Neural cell (in vitro differentiated cells): ENCODE measurements at regions not wholly inside any gene's neighbourhood (a gene's known extent, or its start where the extent isn't known, plus 50 kb on each side); places are given as distances from the start of the nearest gene placed in this dataset.

Source experiments
- H2AFZ ChIP-seq: fragments of 200-600, 300-800 bp; sonication (generic), shearing (Covaris generic); 2 replicates; pipeline ENCODE4 v1.6.0; 2014; ENCODE audit warnings: low read depth, mild to moderate bottlenecking, antibody characterized with exemption, low read length, moderate library complexity
- H3F3A ChIP-seq: fragments of 200-600 bp; shearing (Covaris generic); 2 replicates; pipeline ENCODE4 v1.6.1; 2016; ENCODE audit warnings: mild to moderate bottlenecking, moderate library complexity, mixed read lengths, antibody characterized with exemption, low read length; ENCODE audit not compliant: insufficient read depth, poor library complexity, severe bottlenecking
- H3K27ac ChIP-seq: fragments of 200-600, 300-800 bp; sonication (generic), shearing (Covaris generic); 2 replicates; pipeline ENCODE4 v1.5.1; 2014; ENCODE audit warnings: mild to moderate bottlenecking, low read length, moderate library complexity
- H3K27me3 ChIP-seq: fragments of 300-800, 200-600 bp; sonication (generic), shearing (Covaris generic); 2 replicates; pipeline ENCODE4 v1.6.0; 2014; ENCODE audit warnings: mild to moderate bottlenecking, low read depth, low read length, moderate library complexity; ENCODE audit not compliant: insufficient read depth
- H3K36me3 ChIP-seq: fragments of 300-800, 200-600 bp; sonication (generic), shearing (Covaris generic); 2 replicates; pipeline ENCODE4 v1.5.1; 2014; ENCODE audit warnings: mild to moderate bottlenecking, antibody characterized with exemption, low read length, moderate library complexity; ENCODE audit not compliant: insufficient read depth
- H3K4me2 ChIP-seq: fragments of 300-800, 200-600 bp; sonication (generic), shearing (Covaris generic); 2 replicates; pipeline ENCODE4 v1.6.0; 2014; ENCODE audit warnings: mild to moderate bottlenecking, low read length
- H3K4me3 ChIP-seq: fragments of 300-800, 200-600 bp; sonication (generic), shearing (Covaris generic); 2 replicates; pipeline ENCODE4 v1.5.1; 2014; ENCODE audit warnings: mild to moderate bottlenecking, low read length, moderate library complexity
- H3K79me2 ChIP-seq: fragments of 200-600 bp; shearing (Covaris generic); replicated peaks from 2 replicates; pipeline ENCODE4 v1.6.0; 2014; ENCODE audit warnings: mild to moderate bottlenecking, low read length, moderate library complexity; ENCODE audit not compliant: insufficient read depth
- H3K9ac ChIP-seq: fragments of 300-800, 200-600 bp; sonication (generic), shearing (Covaris generic); 2 replicates; pipeline ENCODE4 v1.6.1; 2016; ENCODE audit warnings: mild to moderate bottlenecking, low read length, mixed read lengths
- H3K9me2 ChIP-seq: fragments of 200-600 bp; shearing (Covaris generic); 2 replicates; pipeline ENCODE4 v1.6.1; 2016; ENCODE audit warnings: mild to moderate bottlenecking, low read length, mixed read lengths; ENCODE audit not compliant: insufficient read depth
- H3K9me3 ChIP-seq: fragments of 200-600, 300-800 bp; sonication (generic), shearing (Covaris generic); 2 replicates; pipeline ENCODE4 v1.6.1; 2016; ENCODE audit warnings: mild to moderate bottlenecking, mixed run types, low read length, moderate library complexity, mixed read lengths
- H4K20me1 ChIP-seq: fragments of 200-600 bp; shearing (Covaris generic); 2 replicates; pipeline ENCODE4 v1.6.1; 2016; ENCODE audit warnings: mild to moderate bottlenecking, mixed run types; ENCODE audit not compliant: insufficient read depth
- EP300 ChIP-seq: fragments of 450-650 bp; conservative IDR thresholded peaks from 2 replicates; pipeline ENCODE4 v1.6.1; 2014; ENCODE audit warnings: antibody characterized with exemption, mild to moderate bottlenecking, moderate library complexity; ENCODE audit not compliant: poor library complexity, severe bottlenecking
- EZH2 ChIP-seq: fragments of 200-600, 300-800 bp; shearing (Covaris generic), sonication (generic); IDR thresholded peaks from 2 replicates; pipeline ENCODE4 v1.6.1; 2014; ENCODE audit warnings: antibody characterized with exemption, low read length, borderline replicate concordance, mild to moderate bottlenecking; ENCODE audit not compliant: insufficient read depth, poor library complexity, severe bottlenecking
- MXI1 ChIP-seq: fragments of 450-650 bp; conservative IDR thresholded peaks from 2 replicates; pipeline ENCODE4 v1.6.1; 2014; ENCODE audit warnings: antibody characterized with exemption, mild to moderate bottlenecking; ENCODE audit not compliant: poor library complexity, severe bottlenecking
- POLR2AphosphoS5 ChIP-seq: IDR thresholded peaks from 2 replicates; pipeline ENCODE4 v1.6.1; 2012
- RAD21 ChIP-seq: fragments of 450-650 bp; conservative IDR thresholded peaks from 2 replicates; pipeline ENCODE4 v1.6.1; 2014; ENCODE audit warnings: antibody characterized with exemption, mild to moderate bottlenecking, moderate library complexity
- SMC3 ChIP-seq: fragments of 450-650 bp; conservative IDR thresholded peaks from 2 replicates; pipeline ENCODE4 v1.6.1; 2014; ENCODE audit warnings: antibody characterized with exemption, mild to moderate bottlenecking, moderate library complexity; ENCODE audit not compliant: poor library complexity
- TAF1 ChIP-seq: IDR thresholded peaks from 2 replicates; pipeline ENCODE4 v1.6.1; 2012; ENCODE audit warnings: low read depth
- TF ChIP-seq, protein P1 (sequence below): fragments of 450-650 bp; IDR thresholded peaks from 2 replicates; pipeline ENCODE4 v1.5.1; 2014; ENCODE audit warnings: antibody characterized with exemption, mild to moderate bottlenecking, moderate library complexity; ENCODE audit not compliant: poor library complexity, severe bottlenecking
- TF ChIP-seq, protein P2 (sequence below): IDR thresholded peaks from 2 replicates; pipeline ENCODE4 v1.6.1; 2012; ENCODE audit warnings: borderline replicate concordance

DNA sequence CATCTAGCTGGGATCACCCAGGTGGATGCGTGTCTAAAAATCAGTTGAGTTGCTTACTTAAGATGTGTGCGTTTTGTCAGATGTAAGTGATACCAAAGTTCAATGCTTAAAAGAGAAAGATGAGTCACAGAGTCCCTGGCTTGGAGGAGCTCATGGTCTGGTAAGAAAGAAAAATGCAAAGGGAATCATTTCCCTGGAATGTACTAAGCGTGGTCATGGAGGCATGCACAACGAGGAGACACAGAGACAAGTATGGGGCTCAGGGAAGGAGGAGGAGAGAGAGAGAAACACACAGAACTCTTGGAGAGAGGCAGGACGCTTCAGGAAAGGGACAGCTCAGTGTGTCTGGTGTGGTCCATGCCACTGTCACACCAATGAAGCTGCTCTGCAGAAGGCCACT is 186.9 kb upstream of the GMDS start:
- Histone ChIP-seq H3K9me2 (no peaks in the 10 kb centered on the region), H3K27ac (no peak overlapping the region), H3K9me3 (no peaks in the 10 kb centered on the region), H3K9ac (no peak overlapping the region), H3K4me2 (no peak overlapping the region), H3K4me3 (no peak overlapping the region), H3K27me3 (no peaks in the 10 kb centered on the region), H2AFZ (no peak overlapping the region), H3K36me3 (no peaks in the 10 kb centered on the region), H3F3A (no peaks in the 10 kb centered on the region), H4K20me1 (no peaks in the 10 kb centered on the region), H3K79me2 (no peaks in the 10 kb centered on the region)
- TF ChIP-seq, protein P1, sequence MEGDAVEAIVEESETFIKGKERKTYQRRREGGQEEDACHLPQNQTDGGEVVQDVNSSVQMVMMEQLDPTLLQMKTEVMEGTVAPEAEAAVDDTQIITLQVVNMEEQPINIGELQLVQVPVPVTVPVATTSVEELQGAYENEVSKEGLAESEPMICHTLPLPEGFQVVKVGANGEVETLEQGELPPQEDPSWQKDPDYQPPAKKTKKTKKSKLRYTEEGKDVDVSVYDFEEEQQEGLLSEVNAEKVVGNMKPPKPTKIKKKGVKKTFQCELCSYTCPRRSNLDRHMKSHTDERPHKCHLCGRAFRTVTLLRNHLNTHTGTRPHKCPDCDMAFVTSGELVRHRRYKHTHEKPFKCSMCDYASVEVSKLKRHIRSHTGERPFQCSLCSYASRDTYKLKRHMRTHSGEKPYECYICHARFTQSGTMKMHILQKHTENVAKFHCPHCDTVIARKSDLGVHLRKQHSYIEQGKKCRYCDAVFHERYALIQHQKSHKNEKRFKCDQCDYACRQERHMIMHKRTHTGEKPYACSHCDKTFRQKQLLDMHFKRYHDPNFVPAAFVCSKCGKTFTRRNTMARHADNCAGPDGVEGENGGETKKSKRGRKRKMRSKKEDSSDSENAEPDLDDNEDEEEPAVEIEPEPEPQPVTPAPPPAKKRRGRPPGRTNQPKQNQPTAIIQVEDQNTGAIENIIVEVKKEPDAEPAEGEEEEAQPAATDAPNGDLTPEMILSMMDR: no peak
- TF ChIP-seq EP300 (no peak), POLR2AphosphoS5 (no peak)

DNA sequence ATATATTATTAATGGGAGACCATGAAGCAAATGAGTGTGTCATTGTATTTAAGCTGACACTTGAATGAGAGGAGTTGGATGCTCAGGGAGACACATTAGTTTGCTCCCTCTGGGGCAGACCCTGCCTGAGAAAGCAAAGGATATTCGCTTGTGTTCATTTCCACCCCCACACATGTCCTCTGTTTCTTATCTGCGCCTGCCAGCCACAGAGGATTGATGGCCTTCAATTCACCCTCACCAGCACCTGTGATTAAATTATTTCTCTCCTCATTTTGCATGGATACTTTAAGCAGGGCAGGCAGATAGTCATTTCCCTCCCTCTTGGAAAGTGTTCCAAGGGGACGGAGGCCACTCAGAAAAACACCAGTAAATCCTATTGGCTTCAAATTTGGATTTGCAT is 185.2 kb upstream of the GMDS start:
- H3F3A ChIP-seq: no peaks in the 10 kb centered on the region
- no peak overlapping the region for H3K9ac ChIP-seq
- TF ChIP-seq, protein P1: no peak
- no peak for TF ChIP-seq POLR2AphosphoS5
- TF ChIP-seq EZH2: no peak
- TF ChIP-seq EP300: no peak
- TF ChIP-seq, protein P2, sequence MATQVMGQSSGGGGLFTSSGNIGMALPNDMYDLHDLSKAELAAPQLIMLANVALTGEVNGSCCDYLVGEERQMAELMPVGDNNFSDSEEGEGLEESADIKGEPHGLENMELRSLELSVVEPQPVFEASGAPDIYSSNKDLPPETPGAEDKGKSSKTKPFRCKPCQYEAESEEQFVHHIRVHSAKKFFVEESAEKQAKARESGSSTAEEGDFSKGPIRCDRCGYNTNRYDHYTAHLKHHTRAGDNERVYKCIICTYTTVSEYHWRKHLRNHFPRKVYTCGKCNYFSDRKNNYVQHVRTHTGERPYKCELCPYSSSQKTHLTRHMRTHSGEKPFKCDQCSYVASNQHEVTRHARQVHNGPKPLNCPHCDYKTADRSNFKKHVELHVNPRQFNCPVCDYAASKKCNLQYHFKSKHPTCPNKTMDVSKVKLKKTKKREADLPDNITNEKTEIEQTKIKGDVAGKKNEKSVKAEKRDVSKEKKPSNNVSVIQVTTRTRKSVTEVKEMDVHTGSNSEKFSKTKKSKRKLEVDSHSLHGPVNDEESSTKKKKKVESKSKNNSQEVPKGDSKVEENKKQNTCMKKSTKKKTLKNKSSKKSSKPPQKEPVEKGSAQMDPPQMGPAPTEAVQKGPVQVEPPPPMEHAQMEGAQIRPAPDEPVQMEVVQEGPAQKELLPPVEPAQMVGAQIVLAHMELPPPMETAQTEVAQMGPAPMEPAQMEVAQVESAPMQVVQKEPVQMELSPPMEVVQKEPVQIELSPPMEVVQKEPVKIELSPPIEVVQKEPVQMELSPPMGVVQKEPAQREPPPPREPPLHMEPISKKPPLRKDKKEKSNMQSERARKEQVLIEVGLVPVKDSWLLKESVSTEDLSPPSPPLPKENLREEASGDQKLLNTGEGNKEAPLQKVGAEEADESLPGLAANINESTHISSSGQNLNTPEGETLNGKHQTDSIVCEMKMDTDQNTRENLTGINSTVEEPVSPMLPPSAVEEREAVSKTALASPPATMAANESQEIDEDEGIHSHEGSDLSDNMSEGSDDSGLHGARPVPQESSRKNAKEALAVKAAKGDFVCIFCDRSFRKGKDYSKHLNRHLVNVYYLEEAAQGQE: no peak
- TF ChIP-seq SMC3: no peak
- TF ChIP-seq RAD21: no peak
- TF ChIP-seq TAF1: no peak
- no peak for TF ChIP-seq MXI1
- no peak overlapping the region for H2AFZ ChIP-seq
- H3K4me2 ChIP-seq: no peak overlapping the region
- H3K4me3 ChIP-seq: no peak overlapping the region
- no peaks in the 10 kb centered on the region for H3K9me2 ChIP-seq
- H3K36me3 ChIP-seq: no peaks in the 10 kb centered on the region
- no peaks in the 10 kb centered on the region for H3K9me3 ChIP-seq
- H3K79me2 ChIP-seq: no peaks in the 10 kb centered on the region
- no peaks in the 10 kb centered on the region for H4K20me1 ChIP-seq
- no peaks in the 10 kb centered on the region for H3K27me3 ChIP-seq
- no peak overlapping the region for H3K27ac ChIP-seq
